ENCODE measurements at regions not wholly inside any gene's neighbourhood (a gene's known extent, or its start where the extent isn't known, plus 50 kb on each side); places are given as distances from the start of the nearest gene placed in this dataset.

- TF ChIP-seq CTCF (conservative IDR thresholded peaks at IDR 0.05; ENCODE audit: low read length) (no peak), EZH2phosphoT487 (IDR thresholded peaks at IDR 0.05; ENCODE audit: borderline replicate concordance, low read depth, low read length) (no peak)
Observed at GRCh38 chr20:58065508-58066361, 162.7 kb downstream of the ANKRD60 start.

All from OCI-LY7 (cell line).